PC-3 (cell line): ENCODE measurements at regions not wholly inside any gene's neighbourhood (a gene's known extent, or its start where the extent isn't known, plus 50 kb on each side); places are given as distances from the start of the nearest gene placed in this dataset.
A peak's percentile ranks its signal among the peaks of the same experiment; 100 is the strongest.
"Not testable (repeated sequence)": the region's sequence is repeated elsewhere in the genome, so short reads cannot be mapped to it uniquely, and the experiment has no call there.

ENCODE experiments used
- ATAC-seq: fragments of 200-7000 bp; cut with Tn5 transposase; 2 replicates; pipeline ENCODE4 v1.9.1; 2020; ENCODE audit warnings: mild to moderate bottlenecking, moderate library complexity
- BruUV-seq: library from RNA; stranded (reverse); fragments of 400-500 nt; replicated peaks from 2 replicates; lab custom pipeline; 2021; lab: Mats Ljungman, UMichigan
- CTCF ChIA-PET: fragments of 300-600 bp; sonication (Branson Sonifier 250); formaldehyde crosslinking; loops from one replicate; lab custom pipeline; 2022; ENCODE audit warnings: antibody characterized with exemption; lab: Charles Lee
- POLR2A ChIA-PET: fragments of 300-600 bp; sonication (Branson Sonifier 250); formaldehyde crosslinking; loops from one replicate; lab custom pipeline; 2022; ENCODE audit warnings: antibody characterized with exemption; ENCODE audit not compliant: unreplicated experiment; lab: Charles Lee
- DNase-seq: peaks from one replicate; pipeline ENCODE4 v3.0.0-alpha.2; 2015
- H2AFZ ChIP-seq: fragments of 300-600 bp; sonication (generic); 2 replicates; pipeline ENCODE4 v1.6.0; 2016; ENCODE audit warnings: antibody characterized with exemption, low read length
- H3F3A ChIP-seq: fragments of 300-600 bp; sonication (generic); one replicate; pipeline ENCODE4 v1.6.0; 2017; ENCODE audit warnings: antibody characterized with exemption, low read length, control low read depth, mild to moderate bottlenecking; ENCODE audit not compliant: unreplicated experiment
- H3K27ac ChIP-seq: fragments of 300-600 bp; sonication (generic); 2 replicates; pipeline ENCODE4 v1.5.1; 2016; ENCODE audit warnings: mild to moderate bottlenecking, low read length
- H3K27me3 ChIP-seq: fragments of 300-600 bp; sonication (generic); 2 replicates; pipeline ENCODE4 v1.6.1; 2016; ENCODE audit warnings: low read length, mixed read lengths
- H3K36me3 ChIP-seq: fragments of 300-600 bp; sonication (generic); 2 replicates; pipeline ENCODE4 v1.6.1; 2016; ENCODE audit warnings: low read depth, mixed run types, low read length, mixed read lengths
- H3K4me1 ChIP-seq: fragments of 300-600 bp; sonication (generic); 2 replicates; pipeline ENCODE4 v1.5.1; 2016; ENCODE audit warnings: low read length; ENCODE audit not compliant: insufficient read depth
- H3K4me2 ChIP-seq: fragments of 300-600 bp; sonication (generic); 2 replicates; pipeline ENCODE4 v1.6.0; 2016; ENCODE audit warnings: low read length
- H3K4me3 ChIP-seq: fragments of 300-600 bp; sonication (generic); 2 replicates; pipeline ENCODE4 v1.5.1; 2016; ENCODE audit warnings: mild to moderate bottlenecking, low read length, mixed read lengths
- H3K79me2 ChIP-seq: fragments of 300-600 bp; sonication (generic); 2 replicates; pipeline ENCODE4 v1.6.1; 2017; ENCODE audit warnings: low read length, mixed read lengths
- H3K9ac ChIP-seq: fragments of 300-600 bp; sonication (generic); 2 replicates; pipeline ENCODE4 v1.6.0; 2016; ENCODE audit warnings: mild to moderate bottlenecking, low read length
- H3K9me2 ChIP-seq: fragments of 300-600 bp; sonication (generic); replicated peaks from 2 replicates; pipeline ENCODE4 v1.6.1; 2016; ENCODE audit warnings: mixed run types, low read length, mixed read lengths
- H3K9me3 ChIP-seq: fragments of 300-600 bp; sonication (generic); 2 replicates; pipeline ENCODE4 v1.6.1; 2016; ENCODE audit warnings: low read length, mixed read lengths
- H4K20me1 ChIP-seq: fragments of 300-600 bp; sonication (generic); 2 replicates; pipeline ENCODE4 v1.6.1; 2016; ENCODE audit warnings: low read length, mixed read lengths
- CTCF ChIP-seq: fragments of 300-600 bp; sonication (generic); conservative IDR thresholded peaks from 2 replicates; pipeline ENCODE4 v1.5.1; 2017; ENCODE audit warnings: antibody characterized with exemption, low read depth, mild to moderate bottlenecking, low read length
- EZH2 ChIP-seq: fragments of 300-600 bp; sonication (generic); IDR thresholded peaks from one replicate; pipeline ENCODE4 v1.6.1; 2017; ENCODE audit warnings: antibody characterized with exemption, mild to moderate bottlenecking, low read length; ENCODE audit not compliant: unreplicated experiment
- EZH2phosphoT487 ChIP-seq: fragments of 300-600 bp; sonication (generic); IDR thresholded peaks from 2 replicates; pipeline ENCODE4 v1.6.1; 2018; ENCODE audit warnings: mild to moderate bottlenecking, antibody characterized with exemption, low read length, borderline replicate concordance
- intact Hi-C: fragments of 100-400 bp; cut with micrococcal nuclease; formaldehyde crosslinking; loops from 2 replicates; pipeline ENCODE4 v1.9.0; 2023

GRCh38 chr12:66822961-66823360 is 144.1 kb upstream of the GRIP1 start:
- no peaks in the 10 kb centered on the region for H3K27me3 ChIP-seq
- POLR2A ChIA-PET: no interaction called here
- no peaks in the 10 kb centered on the region for H3K36me3 ChIP-seq
- no peaks in the 10 kb centered on the region for H4K20me1 ChIP-seq
- peak overlapping the region; percentile 76 for H3K4me2 ChIP-seq
- intact Hi-C loops: no loop called here
- peak overlapping the region; percentile 56 for H3K9ac ChIP-seq
- H3F3A ChIP-seq: peaks cover 5% of the 10 kb centered on the region
- H3K79me2 ChIP-seq: no peaks in the 10 kb centered on the region
- peak overlapping the region; percentile 93 for H3K27ac ChIP-seq
- H3K4me3 ChIP-seq: no peak overlapping the region
- peaks cover 28% of the 10 kb centered on the region for H3K4me1 ChIP-seq
- no peaks in the 10 kb centered on the region for H3K9me3 ChIP-seq
- DNase-seq (no peak), ATAC-seq (no peak)
- H2AFZ ChIP-seq: no peak overlapping the region
- CTCF ChIA-PET: no interaction called here
- H3K9me2 ChIP-seq: no peaks in the 10 kb centered on the region
- no peak for TF ChIP-seq EZH2phosphoT487
- TF ChIP-seq EZH2: no peak
- BruUV-seq: no TSS peak

DNA sequence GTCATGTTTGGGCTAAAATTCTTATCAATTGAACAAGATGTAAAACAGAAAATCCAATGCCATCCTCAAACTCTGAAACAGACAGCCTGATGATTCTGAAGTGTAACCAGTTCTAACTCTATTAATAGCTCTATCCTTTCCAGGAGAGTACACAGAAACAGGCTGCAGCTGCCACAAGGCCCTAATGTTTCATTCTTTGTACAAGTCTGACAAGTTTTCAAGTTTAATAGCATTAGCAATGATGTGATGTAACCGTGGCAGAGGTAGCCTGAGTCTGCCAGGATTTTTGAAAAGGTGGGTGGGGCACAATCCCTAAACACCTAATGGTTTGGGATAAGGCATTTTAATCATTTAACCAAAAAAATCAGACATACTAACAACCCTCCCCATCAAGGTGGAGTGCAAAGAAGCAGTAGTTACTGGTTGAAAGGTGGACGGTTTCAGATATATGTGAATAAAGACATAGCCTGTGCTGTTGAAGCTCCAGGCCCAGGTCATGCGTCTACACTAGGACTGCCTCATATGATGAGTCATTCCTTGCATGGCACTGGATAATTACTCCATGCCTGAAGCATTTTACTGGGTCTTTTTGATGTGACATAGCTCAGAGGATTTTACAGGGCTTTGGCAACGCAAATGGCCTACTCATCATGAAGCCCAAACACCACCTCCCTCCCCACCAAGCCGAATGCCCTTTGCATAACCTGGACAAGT is 145.1 kb upstream of the GRIP1 start:
- Histone ChIP-seq H3K4me3 (peak overlapping the region; percentile 20; the same call in 1 of the 2 replicates), H2AFZ (peak overlapping the region; percentile 72), H3K27ac (peak overlapping the region; percentile 93), H4K20me1 (no peaks in the 10 kb centered on the region), H3K27me3 (no peaks in the 10 kb centered on the region), H3K4me2 (peak overlapping the region; percentile 76), H3K9ac (peak overlapping the region; percentile 56), H3K4me1 (peaks cover 28% of the 10 kb centered on the region), H3K9me2 (no peaks in the 10 kb centered on the region), H3F3A (peaks cover 5% of the 10 kb centered on the region), H3K9me3 (no peaks in the 10 kb centered on the region), H3K79me2 (no peaks in the 10 kb centered on the region), H3K36me3 (no peaks in the 10 kb centered on the region)
- POLR2A ChIA-PET: no interaction called here
- BruUV-seq: no TSS peak
- ATAC-seq: peak; percentile 99
- TF ChIP-seq EZH2phosphoT487 (no peak), EZH2 (no peak)
- peak; percentile 97 for DNase-seq
- CTCF ChIA-PET: interaction anchor here (0.9 kb wide), 1 partner anchor 37 kb away, joined by 3 read pairs; no protein-coding TSS in a partner anchor
- intact Hi-C loops: no loop called here

DNA sequence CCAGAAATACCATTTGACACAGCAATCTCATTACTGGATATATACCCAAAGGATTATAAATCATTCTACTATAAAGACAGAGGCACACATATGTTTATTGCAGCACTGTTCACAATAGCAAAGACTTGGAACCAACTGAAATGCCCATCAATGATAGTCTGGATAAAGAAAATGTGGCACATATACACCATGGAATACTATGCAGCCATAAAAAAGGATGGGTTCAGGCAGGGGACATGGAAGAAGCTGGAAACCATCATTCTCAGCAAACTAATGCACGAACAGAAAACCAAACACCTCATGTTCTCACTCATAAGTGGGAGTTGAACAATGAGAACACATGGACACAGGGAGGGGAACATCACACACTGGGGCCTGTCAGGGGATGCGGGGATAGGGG is 147.0 kb upstream of the GRIP1 start:
- DNase-seq, intact Hi-C loops: not testable (repeated sequence)
- peak overlapping the region; percentile 93; the same call in 1 of the 2 replicates for H3K27ac ChIP-seq

GRCh38 chr12:66829660-66830325 is 150.9 kb upstream of the GRIP1 start:
- no peak overlapping the region for H3K4me3 ChIP-seq
- H3F3A ChIP-seq: peaks cover 1% of the 10 kb centered on the region
- no peak for DNase-seq
- intact Hi-C loops: no loop called here
- TF ChIP-seq EZH2: no peak
- TF ChIP-seq EZH2phosphoT487: no peak
- TF ChIP-seq CTCF: no peak
- no peak for ATAC-seq
- H3K9me3 ChIP-seq: no peaks in the 10 kb centered on the region
- H4K20me1 ChIP-seq: no peaks in the 10 kb centered on the region
- ChIA-PET POLR2A (no interaction called here), CTCF (no interaction called here)
- no peak overlapping the region for H3K4me2 ChIP-seq
- BruUV-seq: no TSS peak
- no peaks in the 10 kb centered on the region for H3K9me2 ChIP-seq
- peaks cover 9% of the 10 kb centered on the region for H3K4me1 ChIP-seq
- no peak overlapping the region for H3K9ac ChIP-seq
- no peaks in the 10 kb centered on the region for H3K36me3 ChIP-seq
- H2AFZ ChIP-seq: no peak overlapping the region
- no peaks in the 10 kb centered on the region for H3K27me3 ChIP-seq
- H3K79me2 ChIP-seq: no peaks in the 10 kb centered on the region
- no peak overlapping the region for H3K27ac ChIP-seq

More for the DNA sequence above, 147.0 kb upstream of the GRIP1 start:
- BruUV-seq, H3K9ac ChIP-seq, H3K9me3 ChIP-seq, H4K20me1 ChIP-seq, H3K27me3 ChIP-seq, H3K79me2 ChIP-seq, ATAC-seq, H2AFZ ChIP-seq, POLR2A ChIA-PET, H3K9me2 ChIP-seq, H3F3A ChIP-seq, H3K4me3 ChIP-seq, H3K4me2 ChIP-seq, H3K36me3 ChIP-seq: not testable (repeated sequence)
- peaks cover 28% of the 10 kb centered on the region for H3K4me1 ChIP-seq
- CTCF ChIA-PET: interaction anchor here (0.5 kb wide), 1 partner anchor 242 kb away, joined by 3 read pairs; no protein-coding TSS in a partner anchor
